Testis (tissue), 2 donors: ENCODE measurements at regions not wholly inside any gene's neighbourhood (a gene's known extent, or its start where the extent isn't known, plus 50 kb on each side); places are given as distances from the start of the nearest gene placed in this dataset.

Source experiments
- POLR2A ChIP-seq: fragments of 450-650 bp; IDR thresholded peaks from one replicate; pipeline ENCODE4 v1.6.1; 2017; ENCODE audit warnings: antibody characterized with exemption, mild to moderate bottlenecking, moderate library complexity
- TF ChIP-seq, protein P1 (sequence below), 3 experiments: fragments of 450-650 bp in 2 of 3; fragments of 200-600 bp in 1 of 3; sonication (generic) in 1 of 3; IDR thresholded peaks; one replicate each; pipeline ENCODE4 v1.5.1; 2016 to 2019; ENCODE audit warnings: antibody characterized with exemption in 3 of 3, mild to moderate bottlenecking in 2 of 3, moderate library complexity in 1 of 3

DNA sequence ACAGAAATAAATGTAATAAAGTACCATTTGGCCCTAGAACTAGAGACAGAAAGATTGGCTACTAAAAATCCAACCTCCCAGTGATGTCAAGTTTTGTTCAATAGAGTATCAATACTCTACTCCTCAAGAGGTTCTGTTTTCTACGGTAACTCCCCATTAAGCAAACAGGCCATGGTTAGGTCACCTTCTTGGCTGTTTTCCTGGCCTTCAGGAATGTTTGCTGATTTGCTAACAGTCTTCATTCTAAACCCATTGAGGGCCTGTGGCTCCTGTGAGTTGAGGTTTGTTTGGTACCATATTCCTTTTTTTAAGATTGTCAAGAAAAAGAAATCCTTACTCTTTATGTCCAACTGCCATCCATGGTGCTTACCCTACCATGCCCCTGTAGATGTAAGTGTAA is 1022.0 kb upstream of the TMEM132C start:
- TF ChIP-seq POLR2A, result no peak
- TF ChIP-seq, protein P1, sequence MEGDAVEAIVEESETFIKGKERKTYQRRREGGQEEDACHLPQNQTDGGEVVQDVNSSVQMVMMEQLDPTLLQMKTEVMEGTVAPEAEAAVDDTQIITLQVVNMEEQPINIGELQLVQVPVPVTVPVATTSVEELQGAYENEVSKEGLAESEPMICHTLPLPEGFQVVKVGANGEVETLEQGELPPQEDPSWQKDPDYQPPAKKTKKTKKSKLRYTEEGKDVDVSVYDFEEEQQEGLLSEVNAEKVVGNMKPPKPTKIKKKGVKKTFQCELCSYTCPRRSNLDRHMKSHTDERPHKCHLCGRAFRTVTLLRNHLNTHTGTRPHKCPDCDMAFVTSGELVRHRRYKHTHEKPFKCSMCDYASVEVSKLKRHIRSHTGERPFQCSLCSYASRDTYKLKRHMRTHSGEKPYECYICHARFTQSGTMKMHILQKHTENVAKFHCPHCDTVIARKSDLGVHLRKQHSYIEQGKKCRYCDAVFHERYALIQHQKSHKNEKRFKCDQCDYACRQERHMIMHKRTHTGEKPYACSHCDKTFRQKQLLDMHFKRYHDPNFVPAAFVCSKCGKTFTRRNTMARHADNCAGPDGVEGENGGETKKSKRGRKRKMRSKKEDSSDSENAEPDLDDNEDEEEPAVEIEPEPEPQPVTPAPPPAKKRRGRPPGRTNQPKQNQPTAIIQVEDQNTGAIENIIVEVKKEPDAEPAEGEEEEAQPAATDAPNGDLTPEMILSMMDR (IDR thresholded peaks at IDR 0.05), result no peak
